ENCODE measurements at regions not wholly inside any gene's neighbourhood (a gene's known extent, or its start where the extent isn't known, plus 50 kb on each side); places are given as distances from the start of the nearest gene placed in this dataset.

DNA sequence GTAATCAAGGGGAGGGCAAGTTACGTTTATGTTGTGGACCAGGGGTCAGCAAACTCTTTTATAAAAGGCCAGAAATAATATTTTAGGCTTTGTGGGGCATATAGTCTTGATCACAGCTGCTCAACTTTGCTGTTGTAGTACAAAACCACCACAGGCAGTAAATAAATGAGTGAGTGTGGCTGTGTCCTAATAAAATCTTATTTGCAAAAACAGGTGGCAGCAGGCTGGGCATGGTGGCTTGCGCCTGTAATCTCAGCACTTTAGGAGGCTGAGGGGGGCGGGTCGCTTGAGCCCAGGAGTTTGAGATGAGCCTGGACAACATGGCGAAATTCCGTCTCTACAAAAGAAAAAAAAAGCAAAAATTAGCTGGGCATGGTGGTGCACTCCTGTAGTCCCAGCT is 57.9 kb upstream of the NUP160 start:
- no peak for TF ChIP-seq POLR2AphosphoS5 (IDR thresholded peaks at IDR 0.05; ENCODE audit: low read depth, low read length)
- TF ChIP-seq, protein P1, sequence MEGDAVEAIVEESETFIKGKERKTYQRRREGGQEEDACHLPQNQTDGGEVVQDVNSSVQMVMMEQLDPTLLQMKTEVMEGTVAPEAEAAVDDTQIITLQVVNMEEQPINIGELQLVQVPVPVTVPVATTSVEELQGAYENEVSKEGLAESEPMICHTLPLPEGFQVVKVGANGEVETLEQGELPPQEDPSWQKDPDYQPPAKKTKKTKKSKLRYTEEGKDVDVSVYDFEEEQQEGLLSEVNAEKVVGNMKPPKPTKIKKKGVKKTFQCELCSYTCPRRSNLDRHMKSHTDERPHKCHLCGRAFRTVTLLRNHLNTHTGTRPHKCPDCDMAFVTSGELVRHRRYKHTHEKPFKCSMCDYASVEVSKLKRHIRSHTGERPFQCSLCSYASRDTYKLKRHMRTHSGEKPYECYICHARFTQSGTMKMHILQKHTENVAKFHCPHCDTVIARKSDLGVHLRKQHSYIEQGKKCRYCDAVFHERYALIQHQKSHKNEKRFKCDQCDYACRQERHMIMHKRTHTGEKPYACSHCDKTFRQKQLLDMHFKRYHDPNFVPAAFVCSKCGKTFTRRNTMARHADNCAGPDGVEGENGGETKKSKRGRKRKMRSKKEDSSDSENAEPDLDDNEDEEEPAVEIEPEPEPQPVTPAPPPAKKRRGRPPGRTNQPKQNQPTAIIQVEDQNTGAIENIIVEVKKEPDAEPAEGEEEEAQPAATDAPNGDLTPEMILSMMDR (IDR thresholded peaks at IDR 0.05), result no peak
